H1 (cell line): ENCODE measurements at regions not wholly inside any gene's neighbourhood (a gene's known extent, or its start where the extent isn't known, plus 50 kb on each side); places are given as distances from the start of the nearest gene placed in this dataset.

ENCODE experiments used
- ATF2 ChIP-seq: IDR thresholded peaks from 2 replicates; pipeline ENCODE4 v1.6.1; 2012; ENCODE audit warnings: low read length, inconsistent platforms
- ATF3 ChIP-seq: IDR thresholded peaks from 2 replicates; pipeline ENCODE4 v1.6.1; 2011; ENCODE audit warnings: low read depth, mild to moderate bottlenecking, low read length; ENCODE audit not compliant: insufficient read depth
- CBX5 ChIP-seq: fragments of 300-800, 300-1000 bp; sonication (generic); IDR thresholded peaks from 2 replicates; pipeline ENCODE4 v1.7.1; 2016; ENCODE audit warnings: antibody characterized with exemption, low read length, low read depth
- CBX8 ChIP-seq: fragments of 300-800, 300-1000 bp; sonication (generic); IDR thresholded peaks from 2 replicates; pipeline ENCODE4 v1.7.1; 2016; ENCODE audit warnings: low read depth, low read length, borderline replicate concordance
- CEBPB ChIP-seq: IDR thresholded peaks from 2 replicates; pipeline ENCODE4 v1.6.1; 2012; ENCODE audit warnings: low read depth, low read length
- CHD2 ChIP-seq: IDR thresholded peaks from 2 replicates; pipeline ENCODE4 v1.6.1; 2012; ENCODE audit warnings: low read length, improper control_type of control experiment
- CREB1 ChIP-seq: IDR thresholded peaks from 2 replicates; pipeline ENCODE4 v1.6.1; 2012; ENCODE audit warnings: inconsistent platforms
- CTCF ChIP-seq, 3 experiments: IDR thresholded peaks; 1 replicate in 2 of 3; 2 replicates in 1 of 3; pipeline versions ENCODE4 v1.5.1 to v1.6.1; 2011; ENCODE audit warnings: low read length in 3 of 3, mild to moderate bottlenecking in 3 of 3, inconsistent platforms in 2 of 3, low read depth in 1 of 3, moderate library complexity in 1 of 3; ENCODE audit not compliant: insufficient read depth in 1 of 3; ENCODE audit errors: control extremely low read depth in 1 of 3
- GTF2F1 ChIP-seq: IDR thresholded peaks from 2 replicates; pipeline ENCODE4 v1.6.1; 2012; ENCODE audit warnings: low read depth, low read length, improper control_type of control experiment, borderline replicate concordance
- HDAC2 ChIP-seq, 2 experiments: fragments of 300-600 bp in 1 of 2; sonication (generic) in 1 of 2; IDR thresholded peaks; 2 replicates each; pipeline ENCODE4 v1.6.1; 2011 to 2012; ENCODE audit warnings: low read depth in 2 of 2, low read length in 2 of 2, mild to moderate bottlenecking in 2 of 2, moderate library complexity in 2 of 2, borderline replicate concordance in 1 of 2, inconsistent platforms in 1 of 2
- HDAC6 ChIP-seq: IDR thresholded peaks from one replicate; pipeline ENCODE4 v1.7.1; 2012; ENCODE audit warnings: low read depth, mild to moderate bottlenecking, inconsistent platforms, low read length, moderate library complexity
- JUN ChIP-seq: IDR thresholded peaks from 2 replicates; pipeline ENCODE4 v1.6.1; 2011; ENCODE audit warnings: low read depth, mild to moderate bottlenecking, improper control_type of control experiment, low read length
- JUND ChIP-seq: IDR thresholded peaks from 2 replicates; pipeline ENCODE4 v1.6.1; 2011; ENCODE audit warnings: mild to moderate bottlenecking, improper control_type of control experiment, low read length
- KDM1A ChIP-seq: fragments of 200-600, 300-600 bp; sonication (generic); IDR thresholded peaks from 2 replicates; pipeline ENCODE4 v1.7.1; 2016; ENCODE audit warnings: mild to moderate bottlenecking, low read length, borderline replicate concordance
- KDM4A ChIP-seq: IDR thresholded peaks from one replicate; pipeline ENCODE4 v1.7.1; 2012; ENCODE audit warnings: low read depth, mild to moderate bottlenecking, moderate library complexity, low read length, inconsistent platforms; ENCODE audit not compliant: severe bottlenecking
- MAFK ChIP-seq: IDR thresholded peaks from 2 replicates; pipeline ENCODE4 v1.6.1; 2012; ENCODE audit warnings: low read depth, mild to moderate bottlenecking, improper control_type of control experiment, low read length
- PHF8 ChIP-seq: fragments of 200-600 bp; sonication (generic); conservative IDR thresholded peaks from 2 replicates; pipeline ENCODE4 v1.7.1; 2012; ENCODE audit warnings: low read depth, mild to moderate bottlenecking, inconsistent platforms, low read length, moderate library complexity
- SAP30 ChIP-seq: fragments of 300-600 bp; sonication (generic); IDR thresholded peaks from 2 replicates; pipeline ENCODE4 v1.7.1; 2012; ENCODE audit warnings: low read length, moderate library complexity, mild to moderate bottlenecking, inconsistent platforms; ENCODE audit not compliant: insufficient read depth, insufficient replicate concordance
- SP4 ChIP-seq: IDR thresholded peaks from 2 replicates; pipeline ENCODE4 v1.6.1; 2012; ENCODE audit warnings: low read length, inconsistent platforms

DNA sequence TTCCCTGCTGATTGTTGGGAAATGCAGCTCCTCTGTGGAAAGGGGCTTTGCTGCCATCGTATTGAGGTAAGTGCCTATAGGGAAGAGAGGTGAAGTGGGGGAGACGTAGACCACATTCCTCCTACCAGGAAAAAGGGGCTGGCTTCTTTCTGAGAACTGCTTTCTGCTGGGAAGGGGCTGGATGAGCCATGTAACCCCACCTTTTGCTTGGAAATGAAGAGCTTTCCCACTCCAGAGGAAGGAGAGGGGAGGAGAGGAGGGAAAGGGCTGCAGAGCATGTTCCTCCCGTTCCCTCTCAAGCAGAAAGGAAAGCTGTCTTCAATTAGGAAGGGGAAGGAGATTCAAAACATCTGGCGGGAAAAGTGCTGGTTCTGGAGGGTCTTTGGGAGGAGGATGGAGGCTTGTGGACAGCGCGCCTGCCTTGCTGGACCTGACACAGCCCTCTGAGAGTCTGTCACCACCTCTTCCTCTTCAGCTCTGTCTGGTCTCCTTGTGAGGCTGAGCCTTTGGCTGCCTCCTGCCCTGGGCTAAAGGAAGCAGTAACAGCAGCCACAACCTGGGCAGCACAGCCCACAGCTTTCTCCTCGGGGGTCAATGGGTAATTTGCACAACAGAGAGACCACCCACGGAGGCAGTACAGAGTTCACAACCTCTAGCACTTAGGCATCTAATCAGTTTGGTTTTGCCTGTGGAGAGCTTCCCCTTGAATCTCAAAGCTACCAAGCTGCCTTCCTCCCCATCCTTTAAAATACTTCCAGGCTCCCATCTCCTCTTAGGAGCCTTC is 410.0 kb upstream of the TNP1 start (continued):
- TF ChIP-seq CBX8 = no peak
- no peak for TF ChIP-seq HDAC6
- TF ChIP-seq CBX5 = no peak
- no peak for TF ChIP-seq JUN
- TF ChIP-seq ATF3 = no peak
- no peak for TF ChIP-seq KDM1A
- TF ChIP-seq CREB1 = no peak
- no peak for TF ChIP-seq SAP30
- TF ChIP-seq CTCF (IDR thresholded peaks at IDR 0.05; ENCODE audit: control extremely low read depth in 1 of 3, insufficient read depth in 1 of 3, low read depth in 1 of 3, low read length in 3 of 3) = no peak
- no peak for TF ChIP-seq GTF2F1
- no peak for TF ChIP-seq HDAC2 (IDR thresholded peaks at IDR 0.05; ENCODE audit: borderline replicate concordance in 1 of 2, low read depth in 2 of 2, low read length in 2 of 2)
- TF ChIP-seq CHD2 = peak; percentile 40; the same call in 1 of the 2 replicates
- TF ChIP-seq JUND = no peak
- TF ChIP-seq SP4 = no peak
- TF ChIP-seq MAFK = no peak
- TF ChIP-seq PHF8 = no peak
- TF ChIP-seq ATF2 = no peak
- peak; percentile 47 for TF ChIP-seq CEBPB
- no peak for TF ChIP-seq KDM4A
